Keratinocyte (primary cell): ENCODE measurements at regions not wholly inside any gene's neighbourhood (a gene's known extent, or its start where the extent isn't known, plus 50 kb on each side); places are given as distances from the start of the nearest gene placed in this dataset.
"Not testable (repeated sequence)": the region's sequence is repeated elsewhere in the genome, so short reads cannot be mapped to it uniquely, and the experiment has no call there.

Experiments used
- DNase-seq: peaks from one replicate; pipeline ENCODE4 v3.0.0-alpha.2; 2011; ENCODE audit warnings: low read depth, missing footprints, low spot score
- FAIRE-seq: peaks from 2 replicates; lab custom pipeline; 2011; peaks lifted over from hg19 to GRCh38; lab: Jason Lieb, UNC
- H2AFZ ChIP-seq: 2 replicates; pipeline ENCODE4 v1.6.0; 2012; ENCODE audit warnings: low read length, control low read depth, inconsistent platforms; ENCODE audit not compliant: control insufficient read depth
- H3K27ac ChIP-seq: 2 replicates; pipeline ENCODE4 v1.5.1; 2011; ENCODE audit warnings: low read length; ENCODE audit not compliant: control insufficient read depth, insufficient read depth
- H3K27me3 ChIP-seq: 3 replicates; pipeline ENCODE4 v1.6.0; 2011; ENCODE audit warnings: low read length; ENCODE audit not compliant: control insufficient read depth, insufficient read depth; ENCODE audit errors: extremely low read depth
- H3K36me3 ChIP-seq, 2 experiments: 2 replicates in 1 of 2; 3 replicates in 1 of 2; pipeline ENCODE4 v1.5.1; 2011; ENCODE audit warnings: low read length in 2 of 2, mild to moderate bottlenecking in 1 of 2; ENCODE audit not compliant: control insufficient read depth in 2 of 2, insufficient read depth in 2 of 2; ENCODE audit errors: extremely low read depth in 1 of 2
- H3K4me1 ChIP-seq: 3 replicates; pipeline ENCODE4 v1.5.1; 2011; ENCODE audit warnings: low read length; ENCODE audit not compliant: control insufficient read depth, insufficient read depth; ENCODE audit errors: extremely low read depth
- H3K4me2 ChIP-seq: 3 replicates; pipeline ENCODE4 v1.6.0; 2011; ENCODE audit warnings: low read depth, low read length; ENCODE audit not compliant: control insufficient read depth, insufficient read depth; ENCODE audit errors: extremely low read depth
- H3K4me3 ChIP-seq, 3 experiments: fragments of 200-600 bp in 1 of 3; sonication (generic) in 1 of 3; 2 replicates in 2 of 3; 3 replicates in 1 of 3; pipeline ENCODE4 v1.5.1; 2011 to 2016; ENCODE audit warnings: low read length in 3 of 3, mild to moderate bottlenecking in 3 of 3, control low read depth in 2 of 3, inconsistent platforms in 1 of 3, low read depth in 1 of 3, mixed read lengths in 1 of 3, mixed run types in 1 of 3, moderate library complexity in 1 of 3; ENCODE audit not compliant: control insufficient read depth in 2 of 3, insufficient read depth in 2 of 3; ENCODE audit errors: extremely low read depth in 1 of 3
- H3K79me2 ChIP-seq: 2 replicates; pipeline ENCODE4 v1.6.0; 2012; ENCODE audit warnings: low read length; ENCODE audit not compliant: control insufficient read depth, insufficient read depth
- H3K9ac ChIP-seq: 3 replicates; pipeline ENCODE4 v1.6.0; 2011; ENCODE audit warnings: low read length; ENCODE audit not compliant: control insufficient read depth, insufficient read depth; ENCODE audit errors: extremely low read depth
- H3K9me1 ChIP-seq: 3 replicates; pipeline ENCODE4 v1.6.0; 2011; ENCODE audit warnings: low read length; ENCODE audit not compliant: control insufficient read depth, insufficient read depth; ENCODE audit errors: extremely low read depth
- H3K9me3 ChIP-seq: 2 replicates; pipeline ENCODE4 v1.5.1; 2012; ENCODE audit warnings: low read depth, low read length; ENCODE audit not compliant: control insufficient read depth
- H4K20me1 ChIP-seq: 3 replicates; pipeline ENCODE4 v1.6.0; 2011; ENCODE audit warnings: low read length; ENCODE audit not compliant: control insufficient read depth, insufficient read depth; ENCODE audit errors: extremely low read depth
- CTCF ChIP-seq, 3 experiments: IDR thresholded peaks in 1 of 3; conservative IDR thresholded peaks in 1 of 3; optimal IDR thresholded peaks in 1 of 3; 2 replicates in 2 of 3; 3 replicates in 1 of 3; pipeline versions ENCODE3 to v1.5.1; 2011; ENCODE audit warnings: low read length in 3 of 3, mild to moderate bottlenecking in 3 of 3, moderate library complexity in 2 of 3, control low read depth in 1 of 3, inconsistent platforms in 1 of 3; ENCODE audit not compliant: insufficient read depth in 2 of 3; ENCODE audit errors: extremely low read depth in 1 of 3
- EZH2 ChIP-seq: IDR thresholded peaks from one replicate; pipeline ENCODE4 v1.6.1; 2012; ENCODE audit warnings: inconsistent platforms, mild to moderate bottlenecking, low read length, moderate library complexity
- dilution Hi-C: fragments of 300-500 bp; cut with MboI; formaldehyde crosslinking; loops from one replicate; pipeline ENCODE4 v1.7.0; 2020; ENCODE audit warnings: low sequenced_read_pairs; ENCODE audit not compliant: extremely low pct_ligation_motif_present

GRCh38 chr5:32534041-32534440 is 51.3 kb upstream of the SUB1 start:
- H3K4me1 ChIP-seq: peaks cover 7% of the 10 kb centered on the region
- no peak overlapping the region for H2AFZ ChIP-seq
- H3K27ac ChIP-seq: no peak overlapping the region
- no peaks in the 10 kb centered on the region for H4K20me1 ChIP-seq
- FAIRE-seq (no peak), DNase-seq (no peak)
- no peak for TF ChIP-seq CTCF (optimal IDR thresholded peaks at IDR 0.05 in 1 of 3, IDR thresholded peaks at IDR 0.05 in 1 of 3, conservative IDR thresholded peaks at IDR 0.05 in 1 of 3; ENCODE audit: extremely low read depth in 1 of 3, insufficient read depth in 2 of 3, low read length in 3 of 3)
- no peak for TF ChIP-seq EZH2
- H3K9me3 ChIP-seq: no peaks in the 10 kb centered on the region
- H3K36me3 ChIP-seq: no peaks in the 10 kb centered on the region
- H3K4me2 ChIP-seq: no peak overlapping the region
- no peaks in the 10 kb centered on the region for H3K9me1 ChIP-seq
- H3K4me3 ChIP-seq: no peak overlapping the region
- no peak overlapping the region for H3K9ac ChIP-seq
- no peaks in the 10 kb centered on the region for H3K27me3 ChIP-seq
- dilution Hi-C loops: no loop called here
- no peaks in the 10 kb centered on the region for H3K79me2 ChIP-seq

- peak overlapping the region; percentile 75 for H3K4me2 ChIP-seq
- H2AFZ ChIP-seq: peak overlapping the region; percentile 64
- FAIRE-seq (no peak), DNase-seq (no peak)
- peak overlapping the region; percentile 70 for H3K9ac ChIP-seq
- peak overlapping the region in 1 of 3 experiments; percentile 78 for H3K4me3 ChIP-seq
- TF ChIP-seq CTCF (optimal IDR thresholded peaks at IDR 0.05 in 1 of 3, IDR thresholded peaks at IDR 0.05 in 1 of 3, conservative IDR thresholded peaks at IDR 0.05 in 1 of 3; ENCODE audit: extremely low read depth in 1 of 3, insufficient read depth in 2 of 3, low read length in 3 of 3) (no peak), EZH2 (no peak)
- H3K9me3 ChIP-seq: no peaks in the 10 kb centered on the region
- H3K36me3 ChIP-seq: no peaks in the 10 kb centered on the region
- no peaks in the 10 kb centered on the region for H3K79me2 ChIP-seq
- peak overlapping the region; percentile 61 for H3K27ac ChIP-seq
- H3K9me1 ChIP-seq: no peaks in the 10 kb centered on the region
- no peaks in the 10 kb centered on the region for H3K4me1 ChIP-seq
- no peaks in the 10 kb centered on the region for H4K20me1 ChIP-seq
- no peaks in the 10 kb centered on the region for H3K27me3 ChIP-seq
- dilution Hi-C loops: no loop called here
Observed at GRCh38 chr5:32531885-32532520, 53.4 kb upstream of the SUB1 start.

GRCh38 chr5:32527321-32527720 is 58.0 kb upstream of the SUB1 start:
- FAIRE-seq, H3K36me3 ChIP-seq, H3K27ac ChIP-seq, dilution Hi-C loops, H3K9ac ChIP-seq, H3K9me1 ChIP-seq, H2AFZ ChIP-seq, H3K27me3 ChIP-seq, H4K20me1 ChIP-seq, H3K4me3 ChIP-seq, H3K9me3 ChIP-seq, H3K4me2 ChIP-seq, H3K4me1 ChIP-seq, H3K79me2 ChIP-seq, DNase-seq: not testable (repeated sequence)
